ENCODE measurements at regions not wholly inside any gene's neighbourhood (a gene's known extent, or its start where the extent isn't known, plus 50 kb on each side); places are given as distances from the start of the nearest gene placed in this dataset.

GRCh38 chrX:35675151-35675550 is 123.0 kb upstream of the MAGEB16 start:
- TF ChIP-seq CREB1 (IDR thresholded peaks at IDR 0.05; ENCODE audit: low read depth) (no peak), TCF12 (IDR thresholded peaks at IDR 0.05; ENCODE audit: low read depth) (no peak), YY1 (IDR thresholded peaks at IDR 0.05; ENCODE audit: low read depth) (no peak), MAX (IDR thresholded peaks at IDR 0.05) (no peak), RAD21 (IDR thresholded peaks at IDR 0.05; ENCODE audit: low read depth) (no peak), CEBPB (IDR thresholded peaks at IDR 0.05) (no peak), EGR1 (IDR thresholded peaks at IDR 0.05) (no peak)

- TF ChIP-seq EGR1 (IDR thresholded peaks at IDR 0.05) = no peak
- TF ChIP-seq REST (IDR thresholded peaks at IDR 0.05; ENCODE audit: low read depth) = no peak
- TF ChIP-seq EP300 (IDR thresholded peaks at IDR 0.05; ENCODE audit: borderline replicate concordance) = no peak
- no peak for TF ChIP-seq TAF1 (IDR thresholded peaks at IDR 0.05; ENCODE audit: low read depth)
- no peak for TF ChIP-seq ZBTB7A (IDR thresholded peaks at IDR 0.05; ENCODE audit: low read depth)
- no peak for TF ChIP-seq RAD21 (IDR thresholded peaks at IDR 0.05; ENCODE audit: low read depth)
- no peak for TF ChIP-seq FOXM1 (IDR thresholded peaks at IDR 0.05; ENCODE audit: borderline replicate concordance, low read depth)
- no peak for TF ChIP-seq TEAD4 (IDR thresholded peaks at IDR 0.05)
- no peak for TF ChIP-seq MAX (IDR thresholded peaks at IDR 0.05)
- no peak for TF ChIP-seq TCF12 (IDR thresholded peaks at IDR 0.05; ENCODE audit: low read depth)
Observed at GRCh38 chrX:35680940-35681346, 117.2 kb upstream of the MAGEB16 start.

GRCh38 chrX:35682476-35682875 is 115.7 kb upstream of the MAGEB16 start:
- TF ChIP-seq CEBPB (IDR thresholded peaks at IDR 0.05) = no peak
- no peak for TF ChIP-seq TAF1 (IDR thresholded peaks at IDR 0.05; ENCODE audit: low read depth)
- TF ChIP-seq REST (IDR thresholded peaks at IDR 0.05; ENCODE audit: low read depth) = no peak
- TF ChIP-seq FOXM1 (IDR thresholded peaks at IDR 0.05; ENCODE audit: borderline replicate concordance, low read depth) = no peak
- no peak for TF ChIP-seq EGR1 (IDR thresholded peaks at IDR 0.05)
- TF ChIP-seq EP300 (IDR thresholded peaks at IDR 0.05; ENCODE audit: borderline replicate concordance) = no peak
- no peak for TF ChIP-seq CREB1 (IDR thresholded peaks at IDR 0.05; ENCODE audit: low read depth)
- TF ChIP-seq USF1 (IDR thresholded peaks at IDR 0.05) = no peak
- no peak for TF ChIP-seq NFIC (IDR thresholded peaks at IDR 0.05)
- TF ChIP-seq TEAD4 (IDR thresholded peaks at IDR 0.05) = no peak
- no peak for TF ChIP-seq MAX (IDR thresholded peaks at IDR 0.05)

GRCh38 chrX:35696760-35697234 is 101.3 kb upstream of the MAGEB16 start:
- no peak for TF ChIP-seq ZBTB7A (IDR thresholded peaks at IDR 0.05; ENCODE audit: low read depth)
- no peak for TF ChIP-seq RAD21 (IDR thresholded peaks at IDR 0.05; ENCODE audit: low read depth)
- no peak for TF ChIP-seq TEAD4 (IDR thresholded peaks at IDR 0.05)
- no peak for TF ChIP-seq EGR1 (IDR thresholded peaks at IDR 0.05)
- TF ChIP-seq USF1 (IDR thresholded peaks at IDR 0.05) = no peak
- TF ChIP-seq FOXM1 (IDR thresholded peaks at IDR 0.05; ENCODE audit: borderline replicate concordance, low read depth) = no peak

GRCh38 chrX:35699642-35700041 is 98.5 kb upstream of the MAGEB16 start:
- TF ChIP-seq FOXM1 (IDR thresholded peaks at IDR 0.05; ENCODE audit: borderline replicate concordance, low read depth) = no peak
- no peak for TF ChIP-seq USF1 (IDR thresholded peaks at IDR 0.05)
- no peak for TF ChIP-seq RAD21 (IDR thresholded peaks at IDR 0.05; ENCODE audit: low read depth)
- TF ChIP-seq TCF12 (IDR thresholded peaks at IDR 0.05; ENCODE audit: low read depth) = no peak
- no peak for TF ChIP-seq CEBPB (IDR thresholded peaks at IDR 0.05)
- TF ChIP-seq TEAD4 (IDR thresholded peaks at IDR 0.05) = no peak
- TF ChIP-seq NFIC (IDR thresholded peaks at IDR 0.05) = no peak
- TF ChIP-seq MAX (IDR thresholded peaks at IDR 0.05) = no peak
- no peak for TF ChIP-seq TAF1 (IDR thresholded peaks at IDR 0.05; ENCODE audit: low read depth)

GRCh38 chrX:35700121-35700520 is 98.0 kb upstream of the MAGEB16 start:
- no peak for TF ChIP-seq CEBPB (IDR thresholded peaks at IDR 0.05)
- TF ChIP-seq YY1 (IDR thresholded peaks at IDR 0.05; ENCODE audit: low read depth) = no peak
- TF ChIP-seq RAD21 (IDR thresholded peaks at IDR 0.05; ENCODE audit: low read depth) = no peak
- TF ChIP-seq EGR1 (IDR thresholded peaks at IDR 0.05) = no peak
- TF ChIP-seq TAF1 (IDR thresholded peaks at IDR 0.05; ENCODE audit: low read depth) = no peak
- TF ChIP-seq CREB1 (IDR thresholded peaks at IDR 0.05; ENCODE audit: low read depth) = no peak
- no peak for TF ChIP-seq ZBTB7A (IDR thresholded peaks at IDR 0.05; ENCODE audit: low read depth)
- TF ChIP-seq USF1 (IDR thresholded peaks at IDR 0.05) = no peak
- no peak for TF ChIP-seq EP300 (IDR thresholded peaks at IDR 0.05; ENCODE audit: borderline replicate concordance)
- no peak for TF ChIP-seq NFIC (IDR thresholded peaks at IDR 0.05)
- no peak for TF ChIP-seq FOXM1 (IDR thresholded peaks at IDR 0.05; ENCODE audit: borderline replicate concordance, low read depth)
- no peak for TF ChIP-seq MAX (IDR thresholded peaks at IDR 0.05)
- TF ChIP-seq TCF12 (IDR thresholded peaks at IDR 0.05; ENCODE audit: low read depth) = no peak
- TF ChIP-seq TEAD4 (IDR thresholded peaks at IDR 0.05) = no peak
- no peak for TF ChIP-seq REST (IDR thresholded peaks at IDR 0.05; ENCODE audit: low read depth)

All from Ishikawa (cell line).